ENCODE measurements at regions not wholly inside any gene's neighbourhood (a gene's known extent, or its start where the extent isn't known, plus 50 kb on each side); places are given as distances from the start of the nearest gene placed in this dataset.
"Not testable (repeated sequence)": the region's sequence is repeated elsewhere in the genome, so short reads cannot be mapped to it uniquely, and the experiment has no call there.

DNA sequence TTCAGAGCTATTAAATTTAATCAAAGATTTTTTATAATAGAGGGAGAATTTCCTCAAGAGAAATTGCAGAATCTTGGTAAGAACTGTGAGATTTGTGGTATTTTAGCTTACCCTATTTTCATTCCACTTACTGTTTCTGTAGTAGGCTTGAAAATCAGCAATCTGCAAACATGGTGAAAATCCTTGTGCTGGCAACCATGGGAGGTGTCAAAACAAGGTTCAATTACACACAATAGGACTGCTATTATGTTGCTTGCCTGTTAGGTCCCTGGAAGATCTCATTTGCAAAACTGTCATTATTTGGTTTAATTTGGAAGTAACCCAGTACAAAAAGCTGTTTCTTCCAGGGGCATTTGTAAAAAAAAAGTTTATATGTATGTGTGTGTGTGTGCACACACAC lies 662.8 kb upstream of the SLITRK6 start:
- Histone ChIP-seq H3K4me3 (ENCODE audit: low read length) (no peak overlapping the region), H3K4me1 (ENCODE audit: control insufficient read depth, insufficient read depth, low read length) (no peaks in the 10 kb centered on the region), H3K27me3 (ENCODE audit: control insufficient read depth, insufficient read depth, low read length) (no peaks in the 10 kb centered on the region), H3K27ac (ENCODE audit: low read length) (no peak overlapping the region), H3K9me3 (replicated peaks; ENCODE audit: control insufficient read depth, low read depth, low read length) (no peaks in the 10 kb centered on the region), H3K36me3 (ENCODE audit: control insufficient read depth, insufficient read depth, low read length) (no peaks in the 10 kb centered on the region)
- DNase-seq = no peak

DNA sequence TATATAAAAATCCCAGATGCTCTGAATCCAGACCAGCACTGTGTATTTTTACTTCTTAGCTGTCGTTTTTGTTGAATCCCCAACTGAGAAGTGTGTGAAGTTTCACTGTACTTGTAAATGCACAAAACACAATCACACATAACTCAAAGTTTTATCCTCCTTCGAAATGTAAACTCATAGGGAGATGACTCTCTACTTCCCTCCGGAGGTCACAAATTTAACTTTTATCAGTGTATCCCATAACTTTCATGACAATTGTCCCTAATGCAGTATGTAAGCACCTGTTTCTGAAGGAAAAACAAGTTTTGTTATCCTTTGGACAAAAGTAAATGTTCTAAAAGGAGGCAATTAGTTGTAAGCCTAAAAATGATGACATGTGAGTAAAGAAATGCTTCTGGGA lies 665.0 kb upstream of the SLITRK6 start:
- Histone ChIP-seq H3K36me3 (ENCODE audit: control insufficient read depth, insufficient read depth, low read length) (no peaks in the 10 kb centered on the region), H3K4me3 (ENCODE audit: low read length) (no peak overlapping the region), H3K4me1 (ENCODE audit: control insufficient read depth, insufficient read depth, low read length) (no peaks in the 10 kb centered on the region), H3K9me3 (replicated peaks; ENCODE audit: control insufficient read depth, low read depth, low read length) (no peaks in the 10 kb centered on the region), H3K27me3 (ENCODE audit: control insufficient read depth, insufficient read depth, low read length) (no peaks in the 10 kb centered on the region), H3K27ac (ENCODE audit: low read length) (no peak overlapping the region)
- peak; percentile 5 for DNase-seq
- no CpG with 5 or more reads among the region's 3 CpGs for WGBS (ENCODE audit: insufficient coverage)

DNA sequence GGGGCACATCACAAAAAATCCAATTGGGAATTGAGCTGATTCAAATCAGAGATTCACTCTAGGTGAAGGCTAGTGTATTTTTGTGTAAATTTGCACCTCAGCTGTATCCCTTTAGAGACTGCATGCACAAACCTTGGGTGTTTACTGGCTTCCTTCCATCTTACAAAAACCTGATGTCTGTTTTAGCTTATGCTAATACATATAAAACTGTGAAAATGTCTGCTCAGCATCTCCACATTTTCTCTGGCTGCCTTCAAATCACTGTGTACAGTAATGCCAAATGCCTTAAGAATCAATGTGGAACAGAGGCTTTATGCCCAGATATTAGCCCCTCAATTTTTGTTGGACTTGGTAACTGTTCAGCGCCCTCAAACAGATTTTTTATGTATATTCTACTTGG lies 675.8 kb upstream of the SLITRK6 start:
- no CpG with 5 or more reads among the region's 1 CpG for WGBS (ENCODE audit: insufficient coverage)
- Histone ChIP-seq H3K4me1 (ENCODE audit: control insufficient read depth, insufficient read depth, low read length) (no peaks in the 10 kb centered on the region), H3K4me3 (ENCODE audit: low read length) (no peak overlapping the region), H3K27ac (ENCODE audit: low read length) (no peak overlapping the region), H3K36me3 (ENCODE audit: control insufficient read depth, insufficient read depth, low read length) (no peaks in the 10 kb centered on the region), H3K27me3 (ENCODE audit: control insufficient read depth, insufficient read depth, low read length) (no peaks in the 10 kb centered on the region), H3K9me3 (replicated peaks; ENCODE audit: control insufficient read depth, low read depth, low read length) (no peaks in the 10 kb centered on the region)
- no peak for DNase-seq

DNA sequence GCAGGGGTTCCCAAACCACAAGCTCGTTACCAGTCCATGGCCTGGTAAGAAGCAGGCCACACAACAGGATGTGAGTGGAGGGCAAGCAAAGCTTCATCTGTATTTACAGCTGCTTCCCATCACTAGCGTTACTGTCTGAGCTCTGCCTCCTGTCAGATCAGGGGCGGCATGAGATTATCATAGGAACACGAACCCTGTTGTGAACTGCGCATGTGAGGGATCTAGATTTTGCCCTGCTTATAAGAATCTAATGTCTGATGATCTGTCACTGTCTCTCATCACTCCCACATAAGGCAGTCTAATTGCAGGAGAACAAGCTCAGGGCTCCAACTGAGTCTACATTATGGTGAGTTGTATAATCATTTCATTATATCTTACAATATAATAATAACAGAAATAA lies 677.4 kb upstream of the SLITRK6 start:
- Histone ChIP-seq H3K4me1 (ENCODE audit: control insufficient read depth, insufficient read depth, low read length) (no peaks in the 10 kb centered on the region), H3K36me3 (ENCODE audit: control insufficient read depth, insufficient read depth, low read length) (no peaks in the 10 kb centered on the region), H3K27ac (ENCODE audit: low read length) (no peak overlapping the region), H3K4me3 (ENCODE audit: low read length) (no peak overlapping the region), H3K27me3 (ENCODE audit: control insufficient read depth, insufficient read depth, low read length) (no peaks in the 10 kb centered on the region), H3K9me3 (replicated peaks; ENCODE audit: control insufficient read depth, low read depth, low read length) (no peaks in the 10 kb centered on the region)
- DNase-seq = no peak
- WGBS (ENCODE audit: insufficient coverage) = 82% methylated on average over 3 of the region's 5 CpGs

DNA sequence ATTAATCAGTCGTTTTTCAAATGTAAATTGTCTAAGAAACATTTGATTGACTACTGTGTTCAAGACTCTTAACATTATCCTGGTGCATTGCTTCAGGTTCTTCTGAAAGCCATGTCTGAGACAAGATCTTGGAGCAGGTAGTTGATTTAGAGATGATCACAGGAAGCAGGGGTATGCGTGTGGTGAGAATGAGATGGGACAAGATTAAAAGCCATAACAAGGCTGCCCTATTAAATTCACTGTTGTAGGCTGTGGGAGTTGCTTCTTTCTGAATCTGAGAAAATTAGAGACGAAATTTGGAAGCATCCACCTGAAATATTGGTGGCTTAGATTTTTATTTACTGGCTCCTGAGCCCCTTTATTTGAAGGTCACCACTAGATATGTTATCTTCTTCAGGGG lies 687.4 kb upstream of the SLITRK6 start:
- Histone ChIP-seq H3K4me3 (ENCODE audit: low read length) (no peak overlapping the region), H3K4me1 (ENCODE audit: control insufficient read depth, insufficient read depth, low read length) (no peaks in the 10 kb centered on the region), H3K27me3 (ENCODE audit: control insufficient read depth, insufficient read depth, low read length) (no peaks in the 10 kb centered on the region), H3K36me3 (ENCODE audit: control insufficient read depth, insufficient read depth, low read length) (no peaks in the 10 kb centered on the region), H3K9me3 (replicated peaks; ENCODE audit: control insufficient read depth, low read depth, low read length) (no peaks in the 10 kb centered on the region), H3K27ac (ENCODE audit: low read length) (no peak overlapping the region)
- WGBS (ENCODE audit: insufficient coverage) = 86% methylated on average over 1 of the region's 3 CpGs
- no peak for DNase-seq

DNA sequence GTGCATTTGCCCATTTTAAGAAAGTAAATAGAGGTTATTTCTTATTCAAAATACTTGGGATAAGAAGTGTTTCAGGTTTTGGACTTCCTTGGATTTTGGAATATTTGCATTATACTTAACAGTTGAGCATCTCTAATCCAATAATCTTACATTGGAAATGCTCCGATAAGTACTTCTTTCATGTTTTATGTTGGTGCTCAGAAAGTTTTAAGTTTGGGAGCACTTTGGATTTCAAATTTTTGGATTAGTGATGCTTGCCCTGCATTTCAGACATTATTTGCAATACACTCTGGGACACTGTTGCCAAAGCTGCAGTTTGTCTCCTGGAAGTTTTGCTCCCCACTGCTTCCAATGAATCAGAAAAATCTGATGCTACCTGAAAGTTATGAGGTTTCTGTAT lies 691.9 kb upstream of the SLITRK6 start:
- WGBS (ENCODE audit: insufficient coverage) = no CpG with 5 or more reads among the region's 1 CpG
- H3K36me3 ChIP-seq (ENCODE audit: control insufficient read depth, insufficient read depth, low read length) = no peaks in the 10 kb centered on the region

DNA sequence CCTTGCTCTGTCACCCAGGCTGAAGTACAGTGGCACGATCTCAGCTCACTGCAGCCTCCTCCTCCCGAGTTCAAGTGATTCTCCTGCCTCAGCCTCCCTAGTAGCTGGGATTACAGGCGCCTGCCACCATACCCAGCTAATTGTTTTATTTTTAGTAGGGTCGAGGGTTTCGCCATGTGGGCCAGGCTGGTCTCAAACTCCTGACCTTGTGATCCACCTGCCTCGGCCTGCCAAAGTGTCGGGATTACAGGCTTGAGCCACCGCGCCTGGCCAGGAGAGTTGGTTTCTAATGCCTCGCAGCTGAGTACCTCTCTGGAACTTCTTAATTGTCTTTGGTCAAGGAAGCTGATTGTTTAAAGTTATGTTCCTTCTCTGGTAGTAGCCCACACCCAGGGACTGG lies 702.7 kb upstream of the SLITRK6 start:
- H3K27ac ChIP-seq (ENCODE audit: low read length); H3K36me3 ChIP-seq (ENCODE audit: control insufficient read depth, insufficient read depth, low read length); H3K4me3 ChIP-seq (ENCODE audit: low read length); H3K9me3 ChIP-seq (replicated peaks; ENCODE audit: control insufficient read depth, low read depth, low read length); H3K4me1 ChIP-seq (ENCODE audit: control insufficient read depth, insufficient read depth, low read length); DNase-seq; H3K27me3 ChIP-seq (ENCODE audit: control insufficient read depth, insufficient read depth, low read length): not testable (repeated sequence)
- WGBS (ENCODE audit: insufficient coverage) = 97% methylated on average over 7 of the region's 10 CpGs

More for the DNA sequence above, 691.9 kb upstream of the SLITRK6 start:
- no peak for DNase-seq
- H3K27me3 ChIP-seq (ENCODE audit: control insufficient read depth, insufficient read depth, low read length) = no peaks in the 10 kb centered on the region
- H3K27ac ChIP-seq (ENCODE audit: low read length) = no peak overlapping the region
- H3K4me1 ChIP-seq (ENCODE audit: control insufficient read depth, insufficient read depth, low read length) = no peaks in the 10 kb centered on the region
- H3K9me3 ChIP-seq (replicated peaks; ENCODE audit: control insufficient read depth, low read depth, low read length) = no peaks in the 10 kb centered on the region
- H3K4me3 ChIP-seq (ENCODE audit: low read length) = no peak overlapping the region

DNA sequence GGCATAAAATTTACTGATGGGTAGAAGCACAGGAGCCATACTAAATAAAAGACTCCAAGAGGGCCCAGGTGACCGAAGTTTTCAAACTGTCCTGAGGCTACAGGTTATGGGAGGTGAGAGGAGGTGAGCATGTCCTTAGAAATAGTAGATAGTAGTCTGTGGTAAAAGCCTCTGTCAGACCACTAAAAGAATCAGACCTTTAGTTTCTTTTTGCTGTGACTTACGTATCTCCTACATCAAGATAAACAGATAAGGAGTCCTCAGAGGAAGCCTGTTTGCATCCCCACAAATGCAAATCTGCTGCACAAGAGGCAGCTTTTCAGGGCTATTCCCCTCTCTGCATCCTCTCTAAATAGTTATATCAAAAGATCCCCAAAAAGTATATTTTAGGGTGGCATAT lies 711.6 kb upstream of the SLITRK6 start:
- H3K9me3 ChIP-seq (replicated peaks; ENCODE audit: control insufficient read depth, low read depth, low read length) = no peaks in the 10 kb centered on the region
- no peak overlapping the region for H3K27ac ChIP-seq (ENCODE audit: low read length)
- H3K36me3 ChIP-seq (ENCODE audit: control insufficient read depth, insufficient read depth, low read length) = no peaks in the 10 kb centered on the region
- H3K4me3 ChIP-seq (ENCODE audit: low read length) = no peak overlapping the region
- DNase-seq = no peak
- no peaks in the 10 kb centered on the region for H3K27me3 ChIP-seq (ENCODE audit: control insufficient read depth, insufficient read depth, low read length)
- H3K4me1 ChIP-seq (ENCODE audit: control insufficient read depth, insufficient read depth, low read length) = no peaks in the 10 kb centered on the region
- no CpG with 5 or more reads among the region's 2 CpGs for WGBS (ENCODE audit: insufficient coverage)

DNA sequence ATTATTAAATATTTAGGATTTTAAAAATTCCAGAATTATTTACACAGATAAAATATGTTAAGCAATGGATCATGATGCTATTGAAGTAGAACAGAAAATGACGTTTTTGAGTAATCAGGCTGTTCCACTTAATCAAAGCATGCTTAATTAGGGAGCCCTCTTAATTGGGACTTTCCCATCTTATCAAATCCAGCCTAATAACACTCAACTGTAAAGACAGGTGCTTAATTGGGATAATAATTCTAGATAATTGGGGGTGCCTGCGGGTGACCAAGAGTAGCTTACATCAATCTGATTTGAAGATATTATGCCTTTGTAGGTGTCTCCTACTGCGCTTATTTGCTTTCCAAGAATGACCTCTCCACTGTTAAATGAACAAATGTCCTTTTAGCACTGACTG lies 742.2 kb upstream of the SLITRK6 start:
- Histone ChIP-seq H3K36me3 (ENCODE audit: control insufficient read depth, insufficient read depth, low read length) (no peaks in the 10 kb centered on the region), H3K4me3 (ENCODE audit: low read length) (no peak overlapping the region), H3K9me3 (replicated peaks; ENCODE audit: control insufficient read depth, low read depth, low read length) (no peaks in the 10 kb centered on the region), H3K27me3 (ENCODE audit: control insufficient read depth, insufficient read depth, low read length) (no peaks in the 10 kb centered on the region), H3K27ac (ENCODE audit: low read length) (no peak overlapping the region), H3K4me1 (ENCODE audit: control insufficient read depth, insufficient read depth, low read length) (no peaks in the 10 kb centered on the region)
- DNase-seq = no peak
- WGBS (ENCODE audit: insufficient coverage) = no CpG with 5 or more reads among the region's 3 CpGs

DNA sequence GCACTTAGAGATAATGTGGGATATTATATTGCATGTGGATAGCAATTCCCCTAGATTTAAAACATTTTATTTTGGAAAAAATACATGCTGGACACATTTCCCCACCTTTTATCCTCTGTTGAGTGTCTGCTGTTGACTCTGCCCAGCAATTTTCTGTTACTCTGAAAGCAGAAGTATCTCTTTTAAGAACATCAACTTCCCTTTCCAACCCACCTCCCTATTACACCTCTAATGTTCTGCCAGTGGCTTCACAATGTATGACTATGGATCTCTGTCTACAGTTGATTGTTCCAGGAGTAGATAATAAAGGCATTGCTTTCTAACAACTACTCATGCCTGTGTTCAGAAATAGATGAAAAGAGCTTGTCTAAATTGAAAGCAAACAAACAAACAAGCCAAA lies 754.8 kb upstream of the SLITRK6 start:
- H3K9me3 ChIP-seq (replicated peaks; ENCODE audit: control insufficient read depth, low read depth, low read length) = no peaks in the 10 kb centered on the region
- no peaks in the 10 kb centered on the region for H3K4me1 ChIP-seq (ENCODE audit: control insufficient read depth, insufficient read depth, low read length)
- no peak overlapping the region for H3K27ac ChIP-seq (ENCODE audit: low read length)
- H3K36me3 ChIP-seq (ENCODE audit: control insufficient read depth, insufficient read depth, low read length) = no peaks in the 10 kb centered on the region
- no peak for DNase-seq
- no peaks in the 10 kb centered on the region for H3K27me3 ChIP-seq (ENCODE audit: control insufficient read depth, insufficient read depth, low read length)
- H3K4me3 ChIP-seq (ENCODE audit: low read length) = no peak overlapping the region

DNA sequence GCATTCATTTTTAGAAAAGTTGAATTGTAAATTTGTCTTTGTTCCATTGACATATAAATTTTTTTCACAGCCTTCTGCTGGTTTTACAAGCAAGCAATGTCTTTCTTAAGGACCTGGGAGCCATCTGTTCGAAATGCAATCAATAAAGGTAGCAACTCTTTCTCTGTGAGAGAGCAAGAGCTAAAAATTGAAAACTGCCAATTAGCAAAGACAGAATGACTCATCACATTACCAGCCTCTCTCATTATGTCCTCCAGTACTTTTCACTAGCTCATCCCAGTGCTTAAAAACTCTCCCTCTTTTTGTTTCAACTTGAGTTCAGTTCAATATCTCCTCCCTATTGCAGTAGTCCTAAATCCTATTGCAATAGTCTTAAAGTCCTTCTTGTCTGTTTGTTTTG lies 760.7 kb upstream of the SLITRK6 start:
- H3K9me3 ChIP-seq (replicated peaks; ENCODE audit: control insufficient read depth, low read depth, low read length) = no peaks in the 10 kb centered on the region
- no peak overlapping the region for H3K4me3 ChIP-seq (ENCODE audit: low read length)
- H3K27me3 ChIP-seq (ENCODE audit: control insufficient read depth, insufficient read depth, low read length) = no peaks in the 10 kb centered on the region
- H3K36me3 ChIP-seq (ENCODE audit: control insufficient read depth, insufficient read depth, low read length) = no peaks in the 10 kb centered on the region
- no peak overlapping the region for H3K27ac ChIP-seq (ENCODE audit: low read length)
- DNase-seq = no peak
- no peaks in the 10 kb centered on the region for H3K4me1 ChIP-seq (ENCODE audit: control insufficient read depth, insufficient read depth, low read length)
- WGBS (ENCODE audit: insufficient coverage) = 80% methylated on average over 1 of the region's 1 CpG
